ENCODE measurements at regions not wholly inside any gene's neighbourhood (a gene's known extent, or its start where the extent isn't known, plus 50 kb on each side); places are given as distances from the start of the nearest gene placed in this dataset.

DNA sequence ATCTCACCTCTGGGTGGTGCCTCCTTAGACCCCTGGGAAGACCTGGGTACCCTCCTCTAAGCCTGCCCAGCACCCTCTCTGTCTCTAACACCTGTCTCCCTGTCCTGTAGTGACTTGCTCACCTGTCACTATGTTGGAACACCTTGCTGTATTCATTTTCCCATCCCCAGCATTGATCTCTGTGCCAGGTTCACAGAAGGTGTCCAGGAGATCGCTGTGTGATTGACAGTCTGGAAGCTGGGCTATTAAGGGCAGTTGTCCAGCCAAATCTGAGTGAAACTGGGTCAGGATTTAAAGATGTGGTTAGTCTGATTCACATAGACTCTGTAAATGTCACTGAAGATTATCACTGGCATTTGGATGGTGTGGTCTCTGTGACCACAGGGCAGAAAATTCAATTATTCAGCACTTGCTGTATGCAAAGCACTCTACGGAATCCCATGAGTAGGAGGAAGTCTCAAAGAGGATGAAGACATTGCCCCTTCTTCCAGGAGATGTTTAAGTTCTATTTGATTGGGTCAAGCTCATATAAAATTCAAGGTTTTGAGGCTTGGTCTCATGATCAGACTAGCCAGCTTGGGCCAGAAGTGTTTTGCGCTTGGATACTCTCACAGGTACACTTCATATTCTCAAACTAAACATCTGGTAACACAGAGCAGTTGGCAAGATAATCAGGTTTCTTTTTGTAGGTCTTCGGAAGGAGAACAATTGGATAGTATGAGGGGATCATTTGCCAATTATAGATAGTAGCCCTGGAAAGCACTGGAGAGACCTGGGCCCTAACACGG is 57.8 kb upstream of the TAGAP start:
- TF ChIP-seq, protein P1, sequence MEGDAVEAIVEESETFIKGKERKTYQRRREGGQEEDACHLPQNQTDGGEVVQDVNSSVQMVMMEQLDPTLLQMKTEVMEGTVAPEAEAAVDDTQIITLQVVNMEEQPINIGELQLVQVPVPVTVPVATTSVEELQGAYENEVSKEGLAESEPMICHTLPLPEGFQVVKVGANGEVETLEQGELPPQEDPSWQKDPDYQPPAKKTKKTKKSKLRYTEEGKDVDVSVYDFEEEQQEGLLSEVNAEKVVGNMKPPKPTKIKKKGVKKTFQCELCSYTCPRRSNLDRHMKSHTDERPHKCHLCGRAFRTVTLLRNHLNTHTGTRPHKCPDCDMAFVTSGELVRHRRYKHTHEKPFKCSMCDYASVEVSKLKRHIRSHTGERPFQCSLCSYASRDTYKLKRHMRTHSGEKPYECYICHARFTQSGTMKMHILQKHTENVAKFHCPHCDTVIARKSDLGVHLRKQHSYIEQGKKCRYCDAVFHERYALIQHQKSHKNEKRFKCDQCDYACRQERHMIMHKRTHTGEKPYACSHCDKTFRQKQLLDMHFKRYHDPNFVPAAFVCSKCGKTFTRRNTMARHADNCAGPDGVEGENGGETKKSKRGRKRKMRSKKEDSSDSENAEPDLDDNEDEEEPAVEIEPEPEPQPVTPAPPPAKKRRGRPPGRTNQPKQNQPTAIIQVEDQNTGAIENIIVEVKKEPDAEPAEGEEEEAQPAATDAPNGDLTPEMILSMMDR (IDR thresholded peaks at IDR 0.05), result no peak
- no peak for TF ChIP-seq POLR2A (IDR thresholded peaks at IDR 0.05)
